Testis (tissue), 2 donors: ENCODE measurements at regions not wholly inside any gene's neighbourhood (a gene's known extent, or its start where the extent isn't known, plus 50 kb on each side); places are given as distances from the start of the nearest gene placed in this dataset.

Source experiments
- DNase-seq: peaks from one replicate; pipeline ENCODE4 v3.0.0-alpha.2; 2019
- H3K27ac ChIP-seq, 2 donors: fragments of 200-600 bp; sonication (generic); one replicate each; pipeline ENCODE4 v1.5.1; 2019
- H3K27me3 ChIP-seq: fragments of 200-600 bp; sonication (generic); one replicate; pipeline ENCODE4 v1.5.1; 2019
- H3K36me3 ChIP-seq: fragments of 200-600 bp; sonication (generic); one replicate; pipeline ENCODE4 v1.5.1; 2017; ENCODE audit warnings: low read depth; ENCODE audit errors: missing control alignments
- H3K4me1 ChIP-seq: fragments of 200-600 bp; sonication (generic); one replicate; pipeline ENCODE4 v1.5.1; 2019
- H3K4me3 ChIP-seq, 2 donors: fragments of 200-600 bp; sonication (generic); one replicate each; pipeline ENCODE4 v1.5.1; 2017 to 2019
- H3K9me3 ChIP-seq: fragments of 200-600 bp; sonication (generic); one replicate; pipeline ENCODE4 v1.5.1; 2017
- POLR2A ChIP-seq: fragments of 450-650 bp; IDR thresholded peaks from one replicate; pipeline ENCODE4 v1.6.1; 2017; ENCODE audit warnings: antibody characterized with exemption, mild to moderate bottlenecking, moderate library complexity
- WGBS, 2 donors: methylation state at CpG; one replicate each; pipeline ENCODE4 v1.1.5; 2018; 5-methylcytosine and 5-hydroxymethylcytosine counted together
- intact Hi-C: fragments of 100-400 bp; cut with DNase I; formaldehyde crosslinking; loops from one replicate; pipeline ENCODE4 v1.15.1; 2023; ENCODE audit warnings: low total_unique reads
- TF ChIP-seq, protein P1 (sequence below), 3 experiments: fragments of 450-650 bp in 2 of 3; fragments of 200-600 bp in 1 of 3; sonication (generic) in 1 of 3; IDR thresholded peaks; one replicate each; pipeline ENCODE4 v1.5.1; 2016 to 2019; ENCODE audit warnings: antibody characterized with exemption in 3 of 3, mild to moderate bottlenecking in 2 of 3, moderate library complexity in 1 of 3

- Histone ChIP-seq H3K9me3 (no peaks in the 10 kb centered on the region), H3K4me3 (no peak overlapping the region), H3K4me1 (no peaks in the 10 kb centered on the region), H3K27ac (no peak overlapping the region), H3K27me3 (no peaks in the 10 kb centered on the region), H3K36me3 (no peaks in the 10 kb centered on the region)
- DNase-seq, result no peak
- no peak for TF ChIP-seq POLR2A
- TF ChIP-seq, protein P1, sequence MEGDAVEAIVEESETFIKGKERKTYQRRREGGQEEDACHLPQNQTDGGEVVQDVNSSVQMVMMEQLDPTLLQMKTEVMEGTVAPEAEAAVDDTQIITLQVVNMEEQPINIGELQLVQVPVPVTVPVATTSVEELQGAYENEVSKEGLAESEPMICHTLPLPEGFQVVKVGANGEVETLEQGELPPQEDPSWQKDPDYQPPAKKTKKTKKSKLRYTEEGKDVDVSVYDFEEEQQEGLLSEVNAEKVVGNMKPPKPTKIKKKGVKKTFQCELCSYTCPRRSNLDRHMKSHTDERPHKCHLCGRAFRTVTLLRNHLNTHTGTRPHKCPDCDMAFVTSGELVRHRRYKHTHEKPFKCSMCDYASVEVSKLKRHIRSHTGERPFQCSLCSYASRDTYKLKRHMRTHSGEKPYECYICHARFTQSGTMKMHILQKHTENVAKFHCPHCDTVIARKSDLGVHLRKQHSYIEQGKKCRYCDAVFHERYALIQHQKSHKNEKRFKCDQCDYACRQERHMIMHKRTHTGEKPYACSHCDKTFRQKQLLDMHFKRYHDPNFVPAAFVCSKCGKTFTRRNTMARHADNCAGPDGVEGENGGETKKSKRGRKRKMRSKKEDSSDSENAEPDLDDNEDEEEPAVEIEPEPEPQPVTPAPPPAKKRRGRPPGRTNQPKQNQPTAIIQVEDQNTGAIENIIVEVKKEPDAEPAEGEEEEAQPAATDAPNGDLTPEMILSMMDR (IDR thresholded peaks at IDR 0.05), result no peak
- whole genome bisulfite sequencing, 2 donors, result 65 to 66% methylated on average over 3 to 4 of the region's 4 CpGs
- intact Hi-C loops, result no loop called here
Measured at GRCh38 chr21:28675331-28676041, 317.2 kb downstream of the LTN1 start.

DNA sequence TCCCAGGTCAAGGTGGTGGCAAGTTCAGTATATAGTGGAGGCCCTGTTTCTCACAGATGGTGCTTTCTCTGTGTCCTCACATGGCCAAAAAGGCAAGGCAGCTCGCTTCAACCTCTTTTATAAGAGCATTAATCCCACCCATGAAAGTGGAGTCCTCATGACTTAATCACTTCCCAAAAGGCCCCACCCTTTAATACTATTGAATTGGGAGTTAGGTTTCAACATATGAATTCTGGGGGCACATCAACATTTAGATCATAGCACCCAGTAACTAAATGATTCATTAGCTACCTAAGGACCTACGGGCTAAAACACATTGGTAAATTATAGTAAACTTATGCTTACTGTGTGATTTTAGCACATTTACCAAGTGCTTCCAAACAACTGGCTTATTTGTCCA, 317.9 kb downstream of the LTN1 start:
- no peaks in the 10 kb centered on the region for H3K9me3 ChIP-seq
- no peak overlapping the region for H3K4me3 ChIP-seq
- 93 to 95% methylated on average over 2 of the region's 2 CpGs for WGBS, 2 donors
- H3K27me3 ChIP-seq, result no peaks in the 10 kb centered on the region
- H3K4me1 ChIP-seq, result no peaks in the 10 kb centered on the region
- no peak for TF ChIP-seq POLR2A
- TF ChIP-seq, protein P1 (IDR thresholded peaks at IDR 0.05), result no peak
- no peak overlapping the region for H3K27ac ChIP-seq
- no peak for DNase-seq
- no peaks in the 10 kb centered on the region for H3K36me3 ChIP-seq
- intact Hi-C loops, result no loop called here

DNA sequence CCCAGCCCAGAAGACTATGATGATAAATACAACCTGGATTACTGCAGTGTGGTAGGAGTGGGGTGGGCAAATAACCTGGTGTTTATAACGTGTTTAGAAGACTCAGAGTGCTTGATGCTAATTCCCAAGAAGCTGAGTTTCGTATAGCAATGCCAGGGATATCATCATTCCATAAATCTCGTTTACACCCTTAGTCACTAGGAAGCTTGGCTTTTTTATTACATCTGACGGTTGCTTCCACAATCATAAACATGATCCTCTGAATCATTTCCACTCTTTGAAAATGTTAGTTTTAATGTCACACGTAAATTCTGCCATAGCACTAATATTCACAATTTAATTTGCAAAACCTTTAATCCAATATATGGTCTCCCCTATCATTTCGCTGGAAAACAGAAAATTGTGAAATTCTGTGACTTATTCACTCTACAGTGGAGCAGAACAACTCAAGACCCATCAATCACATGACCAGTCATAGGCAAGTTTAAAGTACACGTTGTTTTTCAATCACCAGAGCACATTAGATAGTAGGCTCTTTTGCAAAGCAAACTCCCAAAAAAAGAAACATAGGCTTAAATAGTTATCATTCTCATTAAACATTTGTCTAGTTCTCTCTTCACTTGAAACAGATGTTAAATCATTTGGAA, 321.0 kb downstream of the LTN1 start:
- no peaks in the 10 kb centered on the region for H3K4me1 ChIP-seq
- no peaks in the 10 kb centered on the region for H3K9me3 ChIP-seq
- H3K4me3 ChIP-seq, result no peak overlapping the region
- TF ChIP-seq POLR2A, result no peak
- TF ChIP-seq, protein P1 (IDR thresholded peaks at IDR 0.05), result no peak
- 62 to 76% methylated on average over 7 of the region's 7 CpGs for WGBS, 2 donors
- no peak for DNase-seq
- H3K27ac ChIP-seq, result no peak overlapping the region
- no peaks in the 10 kb centered on the region for H3K27me3 ChIP-seq
- no peaks in the 10 kb centered on the region for H3K36me3 ChIP-seq
- intact Hi-C loops, result no loop called here

- H3K4me3 ChIP-seq, result no peak overlapping the region
- DNase-seq, result no peak
- no peaks in the 10 kb centered on the region for H3K27me3 ChIP-seq
- WGBS, 2 donors, result 90 to 94% methylated on average over 3 of the region's 3 CpGs
- intact Hi-C loops, result no loop called here
- no peaks in the 10 kb centered on the region for H3K4me1 ChIP-seq
- H3K36me3 ChIP-seq, result no peaks in the 10 kb centered on the region
- H3K27ac ChIP-seq, result no peak overlapping the region
- TF ChIP-seq, protein P1 (IDR thresholded peaks at IDR 0.05), result no peak
- TF ChIP-seq POLR2A, result no peak
- no peaks in the 10 kb centered on the region for H3K9me3 ChIP-seq
Measured at GRCh38 chr21:28669971-28670653, 322.6 kb downstream of the LTN1 start.
